ENCODE measurements at regions not wholly inside any gene's neighbourhood (a gene's known extent, or its start where the extent isn't known, plus 50 kb on each side); places are given as distances from the start of the nearest gene placed in this dataset.

DNA sequence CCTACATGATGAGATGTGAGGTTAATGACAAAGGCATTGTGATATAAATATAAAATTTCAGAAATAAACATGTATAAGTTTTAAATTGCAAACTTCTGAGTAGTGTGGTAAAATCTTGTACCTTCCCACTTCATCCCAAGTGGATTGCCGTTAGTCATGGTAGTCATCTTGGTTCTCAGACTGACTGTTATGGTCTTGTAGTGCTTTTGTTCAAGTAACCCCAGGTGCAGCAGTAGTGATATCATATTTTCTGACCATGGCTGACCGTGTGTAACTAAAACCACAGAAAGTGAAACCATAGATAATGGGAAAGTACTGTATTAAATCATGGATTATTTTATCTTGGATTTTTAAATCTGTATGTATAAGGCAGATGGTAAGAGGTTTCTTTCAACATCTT lies 74.8 kb upstream of the SLIT2 start:
- no peaks in the 10 kb centered on the region for H3K9me3 ChIP-seq (ENCODE audit: insufficient read depth, low read length)
- H3F3A ChIP-seq (ENCODE audit: insufficient read depth), result no peaks in the 10 kb centered on the region
- H3K9me2 ChIP-seq (replicated peaks; ENCODE audit: insufficient read depth, low read length), result no peaks in the 10 kb centered on the region

DNA sequence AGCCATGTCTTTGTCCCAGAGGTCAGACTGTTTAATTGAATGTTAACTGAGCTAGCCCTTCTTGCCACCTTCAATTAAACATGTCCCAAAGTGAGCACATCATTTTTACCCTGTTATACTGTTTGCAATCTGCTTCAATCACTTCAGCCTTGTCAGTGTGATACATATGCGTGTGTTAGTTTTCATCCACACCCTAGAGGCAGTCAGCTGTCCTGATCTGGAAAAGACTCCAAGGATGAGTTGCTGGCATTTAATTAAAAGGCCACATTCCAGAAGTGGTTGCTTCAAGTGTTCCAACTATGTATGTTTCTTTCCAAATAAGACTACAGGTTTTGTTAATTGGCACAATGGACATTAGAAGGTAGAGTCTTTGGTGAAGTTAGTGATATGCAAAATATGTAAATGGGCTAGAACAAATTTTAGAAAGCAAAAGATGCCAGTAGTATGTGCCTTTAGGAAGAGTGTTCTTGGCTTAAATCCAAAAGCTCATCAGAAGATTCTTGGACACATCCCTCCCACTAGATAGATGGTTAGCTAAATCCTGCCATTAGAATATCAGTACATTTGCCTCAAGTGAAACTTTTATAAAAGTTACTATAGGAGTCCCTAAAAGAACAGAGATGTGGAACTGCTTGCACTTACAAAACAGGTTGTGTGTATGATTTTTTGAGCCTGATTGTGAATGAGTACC lies 79.5 kb upstream of the SLIT2 start:
- Histone ChIP-seq H3K27me3 (ENCODE audit: low read length) (no peaks in the 10 kb centered on the region), H3K9ac (ENCODE audit: low read length) (no peak overlapping the region), H3K27ac (ENCODE audit: low read depth, low read length) (no peak overlapping the region), H3K4me3 (ENCODE audit: insufficient read depth, low read length, poor library complexity, severe bottlenecking) (no peak overlapping the region), H3K9me2 (replicated peaks; ENCODE audit: insufficient read depth, low read length) (no peaks in the 10 kb centered on the region), H3F3A (ENCODE audit: insufficient read depth) (no peaks in the 10 kb centered on the region), H3K79me2 (ENCODE audit: insufficient read depth, low read length) (no peaks in the 10 kb centered on the region), H3K36me3 (ENCODE audit: low read length) (no peaks in the 10 kb centered on the region), H4K20me1 (ENCODE audit: low read depth, low read length) (no peaks in the 10 kb centered on the region), H3K4me2 (ENCODE audit: low read depth, low read length, poor library complexity, severe bottlenecking) (no peak overlapping the region), H3K9me3 (ENCODE audit: insufficient read depth, low read length) (no peaks in the 10 kb centered on the region), H2AFZ (ENCODE audit: low read depth, low read length, severe bottlenecking) (no peak overlapping the region)
- no peak for TF ChIP-seq EZH2phosphoT487 (conservative IDR thresholded peaks at IDR 0.05; ENCODE audit: low read length)
- TF ChIP-seq, protein P1, sequence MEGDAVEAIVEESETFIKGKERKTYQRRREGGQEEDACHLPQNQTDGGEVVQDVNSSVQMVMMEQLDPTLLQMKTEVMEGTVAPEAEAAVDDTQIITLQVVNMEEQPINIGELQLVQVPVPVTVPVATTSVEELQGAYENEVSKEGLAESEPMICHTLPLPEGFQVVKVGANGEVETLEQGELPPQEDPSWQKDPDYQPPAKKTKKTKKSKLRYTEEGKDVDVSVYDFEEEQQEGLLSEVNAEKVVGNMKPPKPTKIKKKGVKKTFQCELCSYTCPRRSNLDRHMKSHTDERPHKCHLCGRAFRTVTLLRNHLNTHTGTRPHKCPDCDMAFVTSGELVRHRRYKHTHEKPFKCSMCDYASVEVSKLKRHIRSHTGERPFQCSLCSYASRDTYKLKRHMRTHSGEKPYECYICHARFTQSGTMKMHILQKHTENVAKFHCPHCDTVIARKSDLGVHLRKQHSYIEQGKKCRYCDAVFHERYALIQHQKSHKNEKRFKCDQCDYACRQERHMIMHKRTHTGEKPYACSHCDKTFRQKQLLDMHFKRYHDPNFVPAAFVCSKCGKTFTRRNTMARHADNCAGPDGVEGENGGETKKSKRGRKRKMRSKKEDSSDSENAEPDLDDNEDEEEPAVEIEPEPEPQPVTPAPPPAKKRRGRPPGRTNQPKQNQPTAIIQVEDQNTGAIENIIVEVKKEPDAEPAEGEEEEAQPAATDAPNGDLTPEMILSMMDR (IDR thresholded peaks at IDR 0.05; ENCODE audit: insufficient read depth, low read length, poor library complexity, severe bottlenecking), result no peak

More for the DNA sequence above, 74.8 kb upstream of the SLIT2 start:
- no peak overlapping the region for H3K9ac ChIP-seq (ENCODE audit: low read length)
- no peak overlapping the region for H3K27ac ChIP-seq (ENCODE audit: low read depth, low read length)
- H3K36me3 ChIP-seq (ENCODE audit: low read length), result no peaks in the 10 kb centered on the region
- no peaks in the 10 kb centered on the region for H3K27me3 ChIP-seq (ENCODE audit: low read length)
- no peak overlapping the region for H3K4me3 ChIP-seq (ENCODE audit: insufficient read depth, low read length, poor library complexity, severe bottlenecking)
- H2AFZ ChIP-seq (ENCODE audit: low read depth, low read length, severe bottlenecking), result no peak overlapping the region
- H3K4me2 ChIP-seq (ENCODE audit: low read depth, low read length, poor library complexity, severe bottlenecking), result no peak overlapping the region
- no peak for TF ChIP-seq EZH2phosphoT487 (conservative IDR thresholded peaks at IDR 0.05; ENCODE audit: low read length)
- TF ChIP-seq, protein P1 (IDR thresholded peaks at IDR 0.05; ENCODE audit: insufficient read depth, low read length, poor library complexity, severe bottlenecking), result no peak
- H4K20me1 ChIP-seq (ENCODE audit: low read depth, low read length), result no peaks in the 10 kb centered on the region
- no peaks in the 10 kb centered on the region for H3K79me2 ChIP-seq (ENCODE audit: insufficient read depth, low read length)

DNA sequence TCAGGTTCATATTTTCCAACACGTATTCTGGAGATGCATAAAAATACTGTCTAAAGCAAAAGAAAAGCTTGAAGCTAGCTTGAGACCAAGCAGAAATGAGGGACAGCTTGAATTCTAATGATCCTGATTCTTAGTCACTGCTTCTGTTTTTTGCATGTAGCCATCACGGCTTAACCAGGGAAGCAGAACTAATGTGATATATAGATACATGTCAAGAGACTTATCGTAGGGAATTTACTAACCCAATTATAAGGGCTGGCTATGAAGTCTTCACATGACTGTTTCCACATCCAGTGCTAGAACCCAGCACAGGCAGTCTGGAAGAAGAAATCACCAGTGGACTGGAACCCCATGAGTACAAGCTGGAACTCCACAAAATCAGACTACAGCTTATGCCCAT lies 85.2 kb upstream of the SLIT2 start:
- no peaks in the 10 kb centered on the region for H3K27me3 ChIP-seq (ENCODE audit: low read length)
- no peak for TF ChIP-seq EZH2phosphoT487 (conservative IDR thresholded peaks at IDR 0.05; ENCODE audit: low read length)
- TF ChIP-seq, protein P1 (IDR thresholded peaks at IDR 0.05; ENCODE audit: insufficient read depth, low read length, poor library complexity, severe bottlenecking), result no peak
- H3K79me2 ChIP-seq (ENCODE audit: insufficient read depth, low read length), result no peaks in the 10 kb centered on the region
- no peaks in the 10 kb centered on the region for H3K9me2 ChIP-seq (replicated peaks; ENCODE audit: insufficient read depth, low read length)
- H3K4me3 ChIP-seq (ENCODE audit: insufficient read depth, low read length, poor library complexity, severe bottlenecking), result no peak overlapping the region
- no peak overlapping the region for H3K9ac ChIP-seq (ENCODE audit: low read length)
- no peak overlapping the region for H2AFZ ChIP-seq (ENCODE audit: low read depth, low read length, severe bottlenecking)
- no peaks in the 10 kb centered on the region for H3K36me3 ChIP-seq (ENCODE audit: low read length)
- H3K9me3 ChIP-seq (ENCODE audit: insufficient read depth, low read length), result no peaks in the 10 kb centered on the region
- no peaks in the 10 kb centered on the region for H4K20me1 ChIP-seq (ENCODE audit: low read depth, low read length)
- no peak overlapping the region for H3K27ac ChIP-seq (ENCODE audit: low read depth, low read length)
- no peak overlapping the region for H3K4me2 ChIP-seq (ENCODE audit: low read depth, low read length, poor library complexity, severe bottlenecking)
- no peaks in the 10 kb centered on the region for H3F3A ChIP-seq (ENCODE audit: insufficient read depth)

Measured in SU-DHL-6 (cell line).